NCI-H1105 treated with DMSO at 0.1 percent for 48 hours (cell line): ENCODE measurements at regions not wholly inside any gene's neighbourhood (a gene's known extent, or its start where the extent isn't known, plus 50 kb on each side); places are given as distances from the start of the nearest gene placed in this dataset.

Source experiments
- DNase-seq: peaks from one replicate; lab custom pipeline; 2025; lab: John Stamatoyannopoulos, UW

GRCh38 chr20:40589581-40589980 lies 99.5 kb downstream of the MAFB start:
- no peak for DNase-seq

GRCh38 chr20:40588891-40589290 lies 100.1 kb downstream of the MAFB start:
- DNase-seq = no peak

DNA sequence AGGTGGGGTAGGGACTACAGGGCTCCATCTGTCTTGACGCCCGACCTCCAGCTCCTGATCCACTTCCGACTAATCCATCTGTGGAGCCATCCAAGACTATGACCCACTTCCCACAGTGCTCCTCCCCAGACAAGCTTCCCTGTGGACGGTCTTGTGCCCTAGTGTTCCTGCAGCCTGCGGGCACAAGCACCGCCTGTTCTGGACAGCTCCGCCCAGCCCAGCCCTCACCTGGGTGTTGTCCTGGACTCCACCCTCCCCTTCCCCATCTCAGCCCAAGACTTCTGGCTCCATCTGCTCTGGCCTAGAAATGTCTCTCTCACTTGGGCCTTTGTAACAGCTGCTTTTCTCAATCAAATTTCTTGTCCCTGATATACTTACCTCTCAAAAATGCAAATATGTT lies 102.0 kb downstream of the MAFB start:
- DNase-seq = no peak

- DNase-seq = no peak
Observed at GRCh38 chr20:40584130-40584809, 104.8 kb downstream of the MAFB start.

DNA sequence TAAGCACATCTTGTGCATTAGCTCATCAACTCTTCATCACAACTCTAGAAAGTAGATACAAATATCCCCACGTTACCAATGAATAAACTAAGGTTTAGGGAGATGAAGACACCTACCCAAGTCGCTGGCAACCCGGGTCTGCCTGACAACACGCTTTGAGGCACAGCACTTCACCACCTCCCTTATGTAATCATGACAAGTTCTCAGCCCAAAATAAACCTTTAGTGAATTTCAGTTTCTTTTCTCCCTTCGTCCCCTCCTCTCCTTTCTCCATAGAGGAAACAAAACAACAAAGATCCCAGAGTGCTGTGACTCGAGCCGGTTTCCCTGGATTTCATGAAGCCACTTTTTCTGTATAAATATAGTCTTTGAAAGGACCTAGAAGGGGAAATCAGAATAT lies 105.4 kb downstream of the MAFB start:
- no peak for DNase-seq

DNA sequence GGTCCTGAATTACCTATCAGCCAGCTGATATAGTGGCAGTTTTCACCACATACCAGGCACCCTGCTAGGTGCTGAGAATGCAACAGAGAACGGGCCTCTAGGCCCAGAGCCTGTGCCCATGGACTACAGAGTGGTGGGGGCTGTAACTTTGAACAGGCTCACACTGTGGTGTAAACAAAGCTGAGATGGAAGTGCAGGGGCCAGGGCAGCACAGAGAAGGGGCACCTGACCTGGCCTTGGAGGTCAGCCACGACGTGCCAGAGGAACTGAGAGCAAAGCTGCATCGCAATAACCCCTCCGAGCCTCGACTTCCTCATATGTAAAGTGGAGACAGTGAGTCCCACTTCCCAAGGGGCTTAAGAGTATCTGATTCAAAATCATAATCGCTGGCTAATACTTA lies 105.8 kb downstream of the MAFB start:
- no peak for DNase-seq

DNA sequence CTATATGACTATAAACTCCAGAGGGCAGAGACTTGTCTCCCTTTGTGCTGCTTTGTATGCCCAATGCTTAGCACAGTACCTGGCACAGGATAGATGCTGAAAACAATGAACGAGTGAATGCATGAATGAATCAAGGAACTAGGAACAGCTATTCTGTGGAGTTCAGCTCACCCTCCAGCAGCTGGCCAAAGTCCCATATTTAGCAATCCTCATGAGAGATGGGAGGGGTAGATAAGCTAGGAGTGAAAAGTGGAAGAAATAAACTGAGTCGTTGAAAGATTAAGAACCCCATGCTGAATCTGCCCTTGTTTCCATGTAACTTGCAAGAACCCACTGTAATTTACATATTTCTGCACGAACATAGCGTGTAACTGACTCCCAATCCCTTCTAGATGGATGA lies 106.5 kb downstream of the MAFB start:
- no peak for DNase-seq

DNA sequence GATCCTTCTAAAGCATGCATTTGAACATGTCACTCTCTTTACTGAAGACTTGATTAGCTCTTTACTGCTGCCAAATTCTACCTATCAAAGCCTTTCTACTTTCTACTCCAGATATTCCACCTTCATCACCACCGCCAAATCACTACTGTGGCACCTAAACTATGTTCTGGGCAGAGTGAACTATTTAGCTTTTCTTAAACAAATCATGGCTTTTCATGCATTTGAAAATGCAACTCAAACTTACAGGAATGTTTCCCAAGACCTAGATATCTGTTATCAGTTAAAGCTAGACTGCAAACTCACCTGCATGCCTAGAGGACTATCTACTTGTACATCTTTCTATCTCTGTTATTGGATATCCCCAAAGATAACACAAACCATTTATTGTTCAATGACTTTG lies 109.3 kb downstream of the MAFB start:
- no peak for DNase-seq

GRCh38 chr20:40578961-40579360 lies 110.1 kb downstream of the MAFB start:
- DNase-seq = no peak

GRCh38 chr20:40575851-40576250 lies 113.2 kb downstream of the MAFB start:
- DNase-seq = no peak

DNA sequence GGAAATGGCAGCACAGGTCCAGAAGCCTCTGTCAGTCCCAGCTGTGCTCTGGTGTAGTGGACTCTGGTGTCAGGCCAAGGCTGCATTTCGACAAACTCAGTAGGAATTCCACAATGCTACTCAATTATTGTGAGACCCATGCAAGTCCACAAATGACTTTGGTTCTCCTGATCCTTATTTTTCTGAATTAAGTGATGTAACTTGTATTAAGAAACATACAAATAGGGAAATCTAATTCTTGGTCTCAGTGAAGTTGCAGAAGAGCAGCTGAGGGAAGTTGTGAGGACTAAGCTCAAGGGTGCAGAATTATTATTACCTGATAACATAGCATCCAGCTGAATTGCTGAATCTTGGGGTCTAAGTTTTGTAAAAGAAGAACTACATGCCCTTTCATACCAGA lies 116.8 kb downstream of the MAFB start:
- DNase-seq = no peak

- DNase-seq = no peak
Observed at GRCh38 chr20:40571639-40572038, 117.4 kb downstream of the MAFB start.

GRCh38 chr20:40568200-40568599 lies 120.8 kb downstream of the MAFB start:
- DNase-seq = no peak

GRCh38 chr20:40565682-40566040 lies 123.4 kb downstream of the MAFB start:
- DNase-seq = no peak

DNA sequence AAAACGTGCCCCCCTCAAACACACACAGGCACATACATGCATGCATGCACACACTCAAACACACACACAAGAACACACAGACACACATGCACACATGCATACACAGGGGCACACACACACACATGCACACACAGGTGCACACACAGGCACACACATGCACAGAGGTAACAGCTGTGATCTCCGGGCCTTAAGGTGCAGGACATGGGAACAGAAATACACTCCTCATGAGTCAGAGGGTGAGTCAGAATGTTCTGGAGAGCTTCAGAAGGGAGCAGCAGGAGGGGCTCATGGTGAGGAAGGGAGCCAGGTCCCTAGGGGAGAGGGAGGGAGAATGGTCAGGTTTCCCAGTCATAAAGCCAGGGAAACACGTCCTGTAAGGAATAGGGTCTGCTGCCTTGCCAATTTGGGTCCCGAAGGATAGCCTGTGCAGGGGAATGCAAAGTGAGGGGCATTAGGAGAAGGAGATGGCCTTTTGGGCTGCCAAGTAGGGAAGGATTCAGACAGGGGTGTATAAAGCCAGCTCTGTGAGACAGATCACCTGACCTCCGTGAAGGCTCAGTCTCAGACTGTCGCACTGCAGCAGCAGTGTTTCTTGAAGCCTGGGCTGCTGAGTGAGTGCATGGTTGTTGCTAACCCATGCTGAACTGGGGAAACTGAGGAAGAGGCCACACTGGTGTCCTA lies 123.9 kb downstream of the MAFB start:
- no peak for DNase-seq

- peak; percentile 34 for DNase-seq
Observed at GRCh38 chr20:40563296-40563950, 125.6 kb downstream of the MAFB start.

DNA sequence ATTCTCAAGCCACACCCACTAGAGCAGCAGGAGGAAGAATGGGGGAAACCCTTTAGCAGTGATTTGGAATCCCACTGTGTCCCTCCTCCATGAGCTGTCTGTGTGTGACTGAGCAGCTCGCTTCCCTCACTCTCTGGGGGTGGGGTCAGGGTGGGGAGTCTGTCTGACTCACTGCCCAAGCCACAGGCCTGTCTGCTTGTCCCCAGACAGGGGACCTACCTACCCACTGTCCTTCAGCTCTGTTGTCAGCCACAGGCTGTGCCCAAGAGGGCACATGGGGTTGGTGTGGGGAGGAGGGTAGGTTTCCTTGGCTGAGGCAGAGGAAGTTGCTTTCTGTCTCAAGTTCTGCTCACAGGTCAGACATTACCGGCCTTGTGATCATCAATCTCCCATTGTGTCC lies 127.0 kb downstream of the MAFB start:
- DNase-seq = no peak

- DNase-seq = no peak
Observed at GRCh38 chr20:40561187-40561586, 127.8 kb downstream of the MAFB start.

- no peak for DNase-seq
Observed at GRCh38 chr20:40558212-40558611, 130.8 kb downstream of the MAFB start.

- no peak for DNase-seq
Observed at GRCh38 chr20:40551125-40551530, 137.9 kb downstream of the MAFB start.

DNA sequence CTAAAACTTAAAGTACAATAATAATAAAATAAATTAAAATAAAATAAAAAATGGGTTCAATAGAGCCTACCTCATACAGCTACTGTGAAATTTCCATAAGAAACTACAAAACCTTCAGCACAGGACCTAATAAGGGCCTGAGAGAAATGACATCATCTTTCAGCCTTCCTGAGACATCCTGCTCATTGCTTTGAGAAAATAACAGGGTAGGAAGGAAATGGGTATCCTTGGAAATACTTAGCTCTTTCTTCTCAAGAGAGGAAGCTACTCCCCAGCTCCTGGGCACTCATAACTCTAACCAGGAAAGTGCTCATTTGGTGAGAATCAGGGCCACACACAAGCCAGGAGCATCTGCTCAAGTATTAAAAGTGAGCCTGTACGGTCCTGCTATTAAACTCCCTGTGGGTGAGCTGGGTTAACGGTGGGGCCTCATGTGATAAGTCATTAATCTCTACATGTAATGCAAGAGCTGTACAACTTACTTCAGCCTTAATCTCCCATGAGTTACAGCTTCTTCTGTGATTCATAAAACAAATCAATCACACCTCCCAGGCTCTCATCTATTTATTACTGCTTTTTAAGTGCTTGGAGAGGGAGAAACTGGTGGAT lies 141.4 kb downstream of the MAFB start:
- no peak for DNase-seq

GRCh38 chr20:40545478-40545877 lies 143.6 kb downstream of the MAFB start:
- no peak for DNase-seq

DNA sequence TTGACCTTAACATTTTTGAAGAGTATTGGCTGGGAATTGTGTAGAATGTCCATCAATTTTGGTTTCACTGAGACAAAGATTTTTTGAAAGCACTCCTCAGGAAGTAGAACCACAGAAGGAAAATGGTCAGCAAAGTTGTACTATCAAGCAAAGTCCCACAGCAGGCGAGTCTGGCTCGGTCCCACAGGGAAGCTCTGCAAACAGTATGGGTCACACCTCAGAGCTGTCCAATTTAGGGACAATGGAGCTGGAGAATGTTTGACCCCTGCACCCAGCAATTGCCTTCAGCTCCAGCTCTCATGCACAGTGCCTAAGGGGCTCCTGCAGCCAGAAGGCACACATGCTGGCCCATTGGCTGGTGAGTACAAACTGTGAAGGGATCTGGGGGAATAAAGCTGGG lies 147.0 kb downstream of the MAFB start:
- no peak for DNase-seq
